Activated CD8-positive, alpha-beta T cell treated with anti-CD3 and anti-CD28 coated beads for 36 hours (primary cell): ENCODE measurements at regions not wholly inside any gene's neighbourhood (a gene's known extent, or its start where the extent isn't known, plus 50 kb on each side); places are given as distances from the start of the nearest gene placed in this dataset.

Experiments
- ATAC-seq: fragments of 200-7000 bp; cut with Tn5 transposase; one replicate; pipeline ENCODE4 v1.10.0; 2021; ENCODE audit warnings: mild to moderate bottlenecking, moderate library complexity
- CTCF ChIA-PET: fragments of 350-600 bp; sonication (Branson Sonifier 250); formaldehyde crosslinking; loops from one replicate; lab custom pipeline; 2021; ENCODE audit warnings: antibody characterized with exemption; lab: Charles Lee
- POLR2A ChIA-PET: fragments of 350-600 bp; sonication (Branson Sonifier 250); formaldehyde crosslinking; loops from one replicate; lab custom pipeline; 2021; ENCODE audit warnings: antibody characterized with exemption; lab: Charles Lee
- DNase-seq: peaks from one replicate; pipeline ENCODE4 v3.0.0-alpha.2; 2020
- H3K27ac Mint-ChIP-seq: one replicate; pipeline ENCODE4 v1.8.0; 2021; ENCODE audit warnings: mild to moderate bottlenecking, mixed read lengths
- H3K27me3 Mint-ChIP-seq: one replicate; pipeline ENCODE4 v1.8.0; 2021; ENCODE audit warnings: mixed read lengths
- H3K36me3 Mint-ChIP-seq: one replicate; pipeline ENCODE4 v1.8.0; 2021; ENCODE audit warnings: low read depth, mixed read lengths
- H3K4me1 Mint-ChIP-seq: one replicate; pipeline ENCODE4 v1.8.0; 2021; ENCODE audit warnings: low read depth, mixed read lengths
- H3K4me3 Mint-ChIP-seq: one replicate; pipeline ENCODE4 v1.8.0; 2021; ENCODE audit warnings: mild to moderate bottlenecking, moderate library complexity, mixed read lengths
- H3K9me3 Mint-ChIP-seq: one replicate; pipeline ENCODE4 v1.8.0; 2021; ENCODE audit warnings: mixed read lengths
- intact Hi-C: fragments of 100-400 bp; cut with micrococcal nuclease; formaldehyde crosslinking; loops from one replicate; pipeline ENCODE4 v1.10.0; 2022
- TF ChIP-seq, protein P1 (sequence below): fragments of 200-600 bp; IDR thresholded peaks from one replicate; pipeline ENCODE4 v1.8.0; 2022; ENCODE audit warnings: antibody characterized with exemption, mild to moderate bottlenecking

DNA sequence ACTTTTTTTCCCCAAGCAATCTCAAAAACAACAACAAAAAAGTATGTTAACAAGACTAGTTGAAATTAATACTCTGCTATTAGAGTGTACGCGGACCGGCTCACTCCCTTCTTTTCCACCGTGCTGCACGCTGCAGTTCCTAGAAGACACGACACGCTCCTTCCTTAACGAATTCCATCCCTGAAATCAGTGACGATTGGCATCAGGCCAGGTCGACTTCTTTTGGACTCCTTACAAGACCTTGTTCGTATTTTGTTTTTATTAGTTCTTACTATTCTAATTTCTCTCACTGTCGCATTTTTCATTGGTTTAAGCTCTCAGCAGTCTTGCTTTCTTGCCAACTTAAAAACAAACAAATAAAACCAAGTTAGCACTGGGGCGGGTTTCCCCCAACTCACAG lies 175.8 kb upstream of the PITX2 start:
- no peaks in the 10 kb centered on the region for H3K4me1 Mint-ChIP-seq

DNA sequence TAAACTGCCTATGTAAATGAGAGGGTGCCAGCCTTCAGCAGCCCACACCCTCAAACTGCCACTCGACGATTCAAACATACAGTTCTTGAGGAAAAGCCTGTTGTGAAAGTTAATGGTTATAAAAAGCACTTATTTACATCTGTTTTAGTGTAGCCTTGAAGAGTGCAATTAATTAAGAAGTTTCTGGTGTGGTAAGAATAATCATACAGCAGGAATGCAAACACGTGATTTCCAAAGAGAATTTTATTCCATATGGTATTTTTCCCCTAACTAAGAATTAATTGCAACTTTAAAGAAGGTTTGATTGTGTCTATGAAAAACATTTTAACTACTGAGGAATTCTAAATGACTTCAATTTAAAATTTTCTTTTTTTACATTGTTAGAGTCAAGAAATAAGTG lies 176.3 kb upstream of the PITX2 start:
- ChIA-PET CTCF (no interaction called here), POLR2A (no interaction called here)
- TF ChIP-seq, protein P1, sequence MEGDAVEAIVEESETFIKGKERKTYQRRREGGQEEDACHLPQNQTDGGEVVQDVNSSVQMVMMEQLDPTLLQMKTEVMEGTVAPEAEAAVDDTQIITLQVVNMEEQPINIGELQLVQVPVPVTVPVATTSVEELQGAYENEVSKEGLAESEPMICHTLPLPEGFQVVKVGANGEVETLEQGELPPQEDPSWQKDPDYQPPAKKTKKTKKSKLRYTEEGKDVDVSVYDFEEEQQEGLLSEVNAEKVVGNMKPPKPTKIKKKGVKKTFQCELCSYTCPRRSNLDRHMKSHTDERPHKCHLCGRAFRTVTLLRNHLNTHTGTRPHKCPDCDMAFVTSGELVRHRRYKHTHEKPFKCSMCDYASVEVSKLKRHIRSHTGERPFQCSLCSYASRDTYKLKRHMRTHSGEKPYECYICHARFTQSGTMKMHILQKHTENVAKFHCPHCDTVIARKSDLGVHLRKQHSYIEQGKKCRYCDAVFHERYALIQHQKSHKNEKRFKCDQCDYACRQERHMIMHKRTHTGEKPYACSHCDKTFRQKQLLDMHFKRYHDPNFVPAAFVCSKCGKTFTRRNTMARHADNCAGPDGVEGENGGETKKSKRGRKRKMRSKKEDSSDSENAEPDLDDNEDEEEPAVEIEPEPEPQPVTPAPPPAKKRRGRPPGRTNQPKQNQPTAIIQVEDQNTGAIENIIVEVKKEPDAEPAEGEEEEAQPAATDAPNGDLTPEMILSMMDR: no peak
- no peak overlapping the region for H3K4me3 Mint-ChIP-seq
- H3K4me1 Mint-ChIP-seq: no peaks in the 10 kb centered on the region
- no peaks in the 10 kb centered on the region for H3K27me3 Mint-ChIP-seq
- H3K27ac Mint-ChIP-seq: no peak overlapping the region
- ATAC-seq: no peak
- no peaks in the 10 kb centered on the region for H3K36me3 Mint-ChIP-seq
- intact Hi-C loops: no loop called here
- DNase-seq: no peak
- H3K9me3 Mint-ChIP-seq: no peaks in the 10 kb centered on the region

More for the DNA sequence above, 175.8 kb upstream of the PITX2 start:
- TF ChIP-seq, protein P1: no peak
- POLR2A ChIA-PET: no interaction called here
- ATAC-seq (no peak), DNase-seq (no peak)
- Mint-ChIP-seq H3K4me3 (no peak overlapping the region), H3K36me3 (no peaks in the 10 kb centered on the region), H3K27me3 (no peaks in the 10 kb centered on the region), H3K9me3 (no peaks in the 10 kb centered on the region), H3K27ac (no peak overlapping the region)
- intact Hi-C loops: no loop called here
- CTCF ChIA-PET: no interaction called here

DNA sequence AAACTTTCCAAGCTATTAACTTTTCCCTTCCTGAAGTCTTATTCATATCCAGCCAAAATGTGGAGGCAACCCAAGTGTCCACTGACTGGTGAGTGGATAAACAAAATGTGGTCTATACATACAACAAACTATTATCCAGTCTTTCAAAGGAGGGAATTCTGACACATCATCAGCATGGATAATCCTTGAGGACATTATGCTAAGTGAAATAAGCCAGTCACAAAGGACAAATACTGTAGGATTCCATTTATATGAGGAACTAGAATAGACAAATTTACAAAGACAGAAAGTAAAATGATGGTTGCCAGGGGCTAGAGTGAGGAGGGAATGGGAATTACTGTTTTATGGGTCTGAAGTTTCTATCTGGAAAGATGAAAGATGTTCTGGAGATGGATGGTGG lies 178.7 kb upstream of the PITX2 start:
- CTCF ChIA-PET: no interaction called here
- H3K36me3 Mint-ChIP-seq: no peaks in the 10 kb centered on the region
- TF ChIP-seq, protein P1: no peak
- ATAC-seq (no peak), DNase-seq (no peak)
- intact Hi-C loops: no loop called here
- no peak overlapping the region for H3K27ac Mint-ChIP-seq
- H3K4me3 Mint-ChIP-seq: no peak overlapping the region
- no peaks in the 10 kb centered on the region for H3K27me3 Mint-ChIP-seq
- no peaks in the 10 kb centered on the region for H3K9me3 Mint-ChIP-seq
- POLR2A ChIA-PET: no interaction called here
- H3K4me1 Mint-ChIP-seq: no peaks in the 10 kb centered on the region

DNA sequence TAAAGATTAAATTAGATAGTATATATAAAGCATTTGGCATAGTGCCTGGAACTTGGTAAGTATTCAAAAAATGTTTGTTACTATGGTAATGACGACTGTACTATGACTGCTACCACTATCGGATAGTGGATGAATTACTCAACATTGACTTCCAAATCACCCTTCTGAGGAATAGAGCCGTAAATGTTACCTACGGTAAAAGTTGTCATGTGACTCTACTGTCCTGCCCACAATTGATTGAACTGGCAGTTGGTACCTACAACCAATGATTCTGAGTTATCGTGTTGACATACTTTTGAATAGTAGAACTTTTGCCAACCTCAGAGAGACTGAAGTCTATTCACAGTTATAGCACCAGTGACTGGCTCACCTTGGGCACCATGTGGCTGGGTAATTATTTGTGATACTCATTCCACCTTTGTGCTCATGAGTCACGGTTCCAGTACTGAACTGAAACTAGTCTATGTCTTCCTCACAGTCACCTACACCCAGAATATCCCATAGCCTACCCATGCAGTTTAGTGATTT lies 185.5 kb upstream of the PITX2 start:
- POLR2A ChIA-PET: no interaction called here
- intact Hi-C loops: no loop called here
- no peak overlapping the region for H3K27ac Mint-ChIP-seq
- no peak overlapping the region for H3K4me3 Mint-ChIP-seq
- peaks cover 5% of the 10 kb centered on the region for H3K9me3 Mint-ChIP-seq
- H3K4me1 Mint-ChIP-seq: no peaks in the 10 kb centered on the region
- DNase-seq (no peak), ATAC-seq (no peak)
- CTCF ChIA-PET: no interaction called here
- TF ChIP-seq, protein P1: no peak
- H3K36me3 Mint-ChIP-seq: no peaks in the 10 kb centered on the region
- no peaks in the 10 kb centered on the region for H3K27me3 Mint-ChIP-seq

DNA sequence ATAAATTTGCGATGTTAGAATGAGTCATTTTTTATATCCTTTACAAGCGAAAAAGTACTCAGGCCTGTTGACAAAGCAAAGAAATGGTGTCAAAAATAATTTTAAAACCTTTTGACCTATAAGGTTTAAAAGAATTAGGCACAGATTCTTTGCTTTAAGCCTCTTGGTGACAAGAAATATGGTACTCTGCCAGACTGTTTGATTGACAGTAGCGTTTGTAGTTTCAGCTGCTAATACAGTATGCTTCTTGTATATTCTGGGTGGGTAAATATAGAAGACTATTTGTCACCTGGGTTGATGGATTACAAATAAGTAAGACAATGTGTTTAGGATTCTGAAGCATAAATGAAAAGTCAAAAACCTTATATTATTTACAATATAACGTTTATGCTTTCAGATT lies 193.1 kb upstream of the PITX2 start:
- intact Hi-C loops: no loop called here
- TF ChIP-seq, protein P1: no peak
- Mint-ChIP-seq H3K4me1 (no peaks in the 10 kb centered on the region), H3K36me3 (no peaks in the 10 kb centered on the region), H3K27ac (no peak overlapping the region), H3K4me3 (no peak overlapping the region), H3K27me3 (no peaks in the 10 kb centered on the region), H3K9me3 (no peaks in the 10 kb centered on the region)
- ATAC-seq: no peak
- DNase-seq: no peak
- CTCF ChIA-PET: no interaction called here
- POLR2A ChIA-PET: no interaction called here
